Lower lobe of right lung (tissue), 2 donors: ENCODE measurements at regions not wholly inside any gene's neighbourhood (a gene's known extent, or its start where the extent isn't known, plus 50 kb on each side); places are given as distances from the start of the nearest gene placed in this dataset.

Experiments
- ATAC-seq, 2 donors: fragments of 200-7000 bp; cut with Tn5 transposase; one replicate each; pipeline ENCODE4 v1.9.1; 2020 to 2022; ENCODE audit warnings: mild to moderate bottlenecking in 2 of 2, moderate library complexity in 2 of 2
- DNase-seq: peaks from one replicate; pipeline ENCODE4 v3.0.0-alpha.2; 2020
- H3K27ac ChIP-seq: fragments of 200-600 bp; one replicate; pipeline ENCODE4 v1.8.0; 2022
- H3K27me3 ChIP-seq: fragments of 200-600 bp; one replicate; pipeline ENCODE4 v1.8.0; 2022; ENCODE audit warnings: low read depth
- H3K36me3 ChIP-seq: fragments of 200-600 bp; one replicate; pipeline ENCODE4 v1.8.0; 2022; ENCODE audit warnings: mild to moderate bottlenecking
- H3K4me1 ChIP-seq: fragments of 200-600 bp; one replicate; pipeline ENCODE4 v1.8.0; 2022
- H3K4me3 ChIP-seq: fragments of 200-600 bp; one replicate; pipeline ENCODE4 v1.8.0; 2022; ENCODE audit warnings: mild to moderate bottlenecking
- H3K9me3 ChIP-seq: fragments of 200-600 bp; one replicate; pipeline ENCODE4 v1.8.0; 2022
- CTCF ChIP-seq: fragments of 200-600 bp; IDR thresholded peaks from one replicate; pipeline ENCODE4 v1.8.0; 2022; ENCODE audit warnings: antibody characterized with exemption, mild to moderate bottlenecking
- intact Hi-C: fragments of 100-400 bp; cut with DNase I; formaldehyde crosslinking; loops from one replicate; pipeline ENCODE4 v1.11.0; 2022
- donor health status: DM: no; HTN: yes; CAD: no; lungs with severe emphysema.

DNA sequence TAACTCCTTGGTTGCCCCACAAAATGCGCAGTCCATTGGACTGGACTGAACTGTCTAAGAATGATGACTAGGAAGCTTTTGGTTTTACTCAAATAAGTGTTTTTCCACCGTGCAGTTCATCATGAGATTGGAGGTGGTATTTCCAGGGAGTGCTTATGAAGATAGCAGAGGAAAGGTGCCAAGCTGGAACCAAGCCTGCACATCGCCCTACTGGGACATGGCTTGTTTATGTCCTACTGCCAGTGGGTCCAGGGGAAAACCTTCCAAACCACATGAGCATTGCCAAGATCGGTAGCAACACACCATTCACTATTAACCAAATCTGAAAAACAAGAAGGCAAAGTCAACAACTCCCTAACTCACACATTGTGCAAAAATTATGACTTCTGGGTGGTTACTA is 54.7 kb upstream of the DSCAM start:
- intact Hi-C loops: no loop called here
- Histone ChIP-seq H3K9me3 (no peaks in the 10 kb centered on the region), H3K27ac (no peak overlapping the region), H3K4me1 (no peaks in the 10 kb centered on the region), H3K27me3 (no peaks in the 10 kb centered on the region), H3K4me3 (no peak overlapping the region), H3K36me3 (no peaks in the 10 kb centered on the region)
- TF ChIP-seq CTCF: no peak
- DNase-seq (no peak), ATAC-seq (no peak)

DNA sequence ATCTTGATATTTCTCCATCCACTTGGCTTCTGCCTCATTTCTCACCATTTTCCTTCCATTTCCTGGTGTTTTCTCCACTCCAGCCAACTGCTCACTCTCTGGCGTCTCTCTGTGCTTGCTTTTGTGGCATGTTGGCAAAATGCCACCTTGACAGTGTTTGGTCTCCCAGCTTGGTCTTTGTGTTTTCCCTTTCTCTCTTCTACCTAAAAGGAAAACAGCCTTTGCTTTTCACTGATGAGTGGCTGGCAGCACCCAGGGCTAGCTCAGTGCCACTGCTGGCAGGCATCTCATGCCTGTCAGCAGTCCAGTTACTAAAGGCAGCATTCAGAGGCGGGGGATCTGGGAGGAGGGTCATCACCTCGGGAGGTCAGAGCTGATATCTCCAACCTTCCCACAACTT is 55.3 kb upstream of the DSCAM start:
- intact Hi-C loops: no loop called here
- Histone ChIP-seq H3K27ac (no peak overlapping the region), H3K4me3 (no peak overlapping the region), H3K27me3 (no peaks in the 10 kb centered on the region), H3K4me1 (no peaks in the 10 kb centered on the region), H3K36me3 (no peaks in the 10 kb centered on the region), H3K9me3 (no peaks in the 10 kb centered on the region)
- DNase-seq: no peak
- ATAC-seq: no peak
- TF ChIP-seq CTCF: no peak

GRCh38 chr21:40902993-40903392 is 56.0 kb upstream of the DSCAM start:
- no peaks in the 10 kb centered on the region for H3K27me3 ChIP-seq
- no peaks in the 10 kb centered on the region for H3K9me3 ChIP-seq
- DNase-seq (no peak), ATAC-seq (no peak)
- no peak for TF ChIP-seq CTCF
- H3K4me1 ChIP-seq: no peaks in the 10 kb centered on the region
- no peak overlapping the region for H3K4me3 ChIP-seq
- no peaks in the 10 kb centered on the region for H3K36me3 ChIP-seq
- intact Hi-C loops: no loop called here
- no peak overlapping the region for H3K27ac ChIP-seq

DNA sequence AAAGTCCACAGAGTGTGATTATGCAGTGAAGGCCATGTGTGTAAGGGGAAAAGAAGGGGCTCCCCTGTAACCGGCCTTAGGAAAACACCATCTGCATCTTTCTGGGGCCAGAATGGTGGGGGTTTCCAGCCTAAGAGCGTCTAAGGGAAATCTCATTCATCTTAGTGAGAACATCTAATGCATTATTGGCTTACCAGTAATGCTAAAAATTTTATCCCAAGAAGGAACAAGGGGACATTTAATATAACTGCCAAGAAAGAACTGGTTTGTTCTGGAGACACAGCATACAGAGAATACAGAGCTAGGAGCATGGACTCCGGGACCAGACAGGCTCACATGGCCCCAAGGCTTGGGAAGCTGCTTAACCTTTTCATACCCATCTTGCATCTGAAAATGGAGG is 58.3 kb upstream of the DSCAM start:
- no peaks in the 10 kb centered on the region for H3K4me1 ChIP-seq
- no peaks in the 10 kb centered on the region for H3K36me3 ChIP-seq
- H3K27ac ChIP-seq: no peak overlapping the region
- DNase-seq (no peak), ATAC-seq (no peak)
- intact Hi-C loops: no loop called here
- no peak overlapping the region for H3K4me3 ChIP-seq
- H3K27me3 ChIP-seq: no peaks in the 10 kb centered on the region
- H3K9me3 ChIP-seq: no peaks in the 10 kb centered on the region
- no peak for TF ChIP-seq CTCF

DNA sequence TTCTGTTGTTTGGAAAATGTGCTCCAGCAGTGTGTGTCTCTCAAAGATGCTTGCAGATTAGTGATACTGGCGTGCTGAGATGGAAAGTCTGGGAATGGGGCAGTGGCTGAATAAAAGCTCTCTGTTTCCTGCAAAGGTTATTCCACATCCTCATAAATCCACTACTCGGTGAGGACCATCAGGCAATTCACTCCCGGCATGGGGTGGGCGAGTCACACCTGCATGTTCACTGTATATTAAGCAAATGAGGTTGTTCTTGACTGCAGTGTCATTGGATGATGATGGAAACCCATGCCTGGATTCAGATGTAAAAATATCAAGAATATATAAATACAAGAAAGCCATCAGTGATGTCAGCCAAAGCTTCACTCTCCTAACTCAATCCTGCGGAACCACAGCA is 65.4 kb upstream of the DSCAM start:
- Histone ChIP-seq H3K27me3 (no peaks in the 10 kb centered on the region), H3K27ac (no peak overlapping the region), H3K36me3 (no peaks in the 10 kb centered on the region), H3K9me3 (no peaks in the 10 kb centered on the region), H3K4me3 (no peak overlapping the region), H3K4me1 (no peaks in the 10 kb centered on the region)
- no peak for DNase-seq
- no peak for TF ChIP-seq CTCF
- no peak for ATAC-seq
- intact Hi-C loops: no loop called here

DNA sequence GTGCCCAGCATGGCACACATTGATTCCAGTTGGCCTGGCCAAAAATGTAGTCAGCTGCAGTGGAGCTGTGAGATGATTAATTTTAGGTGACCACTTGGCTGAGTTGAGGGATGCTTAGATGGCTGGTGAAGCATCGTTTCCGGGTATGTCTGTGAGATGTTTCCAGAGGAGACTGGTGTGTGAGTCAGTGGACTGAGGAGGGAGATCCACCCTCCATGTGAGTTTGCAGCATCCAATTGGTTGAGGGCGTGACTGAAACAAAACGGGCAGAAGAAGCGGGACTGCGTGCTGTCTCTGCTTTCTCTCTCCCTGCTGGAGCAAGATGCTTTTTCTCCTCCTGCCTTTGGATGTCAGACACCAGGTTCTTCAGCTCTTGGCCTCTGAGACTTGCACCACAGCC is 68.2 kb upstream of the DSCAM start:
- no peak for ATAC-seq
- Histone ChIP-seq H3K36me3 (no peaks in the 10 kb centered on the region), H3K9me3 (no peaks in the 10 kb centered on the region), H3K4me1 (no peaks in the 10 kb centered on the region), H3K27me3 (no peaks in the 10 kb centered on the region), H3K4me3 (no peak overlapping the region), H3K27ac (no peak overlapping the region)
- intact Hi-C loops: no loop called here
- TF ChIP-seq CTCF: no peak
- no peak for DNase-seq
